ENCODE measurements at regions not wholly inside any gene's neighbourhood (a gene's known extent, or its start where the extent isn't known, plus 50 kb on each side); places are given as distances from the start of the nearest gene placed in this dataset.

DNA sequence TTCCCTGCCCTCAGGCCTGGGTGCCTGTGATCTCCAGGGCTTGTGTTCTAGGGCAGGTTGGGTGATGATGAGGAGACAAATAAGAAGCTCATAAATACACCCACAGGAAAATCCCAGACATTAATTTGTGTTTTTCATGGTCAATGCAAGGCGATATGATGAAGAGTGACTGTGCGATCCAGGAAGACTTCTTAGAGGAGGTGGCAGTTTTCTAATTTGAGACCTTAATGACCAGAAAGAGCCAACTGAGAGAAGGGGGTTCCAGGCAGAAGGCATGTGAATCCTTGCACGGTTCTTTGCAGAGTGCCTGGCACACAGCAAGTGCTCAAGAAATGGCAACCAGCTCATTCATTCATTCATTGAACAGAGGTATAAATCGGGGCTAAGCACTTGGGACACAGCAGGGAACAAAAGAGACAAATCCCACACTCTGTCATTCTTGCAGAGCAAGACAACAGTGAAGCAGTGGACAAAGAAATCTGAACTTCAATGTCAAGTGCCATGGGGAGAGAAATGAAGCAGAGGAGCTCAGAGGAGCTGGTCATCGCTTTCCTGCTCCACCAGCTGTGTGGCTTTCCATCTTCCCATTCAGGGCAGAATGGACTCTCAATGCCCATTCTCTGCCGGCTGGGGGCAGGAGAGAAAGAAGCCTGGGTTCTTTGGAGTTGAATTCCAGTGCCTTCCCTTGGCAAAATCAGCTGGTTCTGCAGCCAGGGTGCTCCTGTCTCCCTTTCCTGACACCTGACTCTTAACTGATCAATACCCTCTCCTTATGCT lies 128.3 kb downstream of the AACS start:
- CTCF ChIA-PET (ENCODE audit: partially characterized antibody) = interaction anchor here (0.8 to 1.8 kb wide), 12 partner anchors 9 to 276 kb away, joined by 3 to 17 read pairs (median 3); no protein-coding TSS in a partner anchor
- no peaks in the 10 kb centered on the region for H3K9me3 ChIP-seq (ENCODE audit: insufficient read depth in 2 of 2, low read depth in 1 of 2, low read length in 1 of 2)
- H3K23me2 ChIP-seq (ENCODE audit: low read depth, low read length) = peaks cover 19% of the 10 kb centered on the region; the same call in 1 of the 2 replicates
- H3K23ac ChIP-seq (ENCODE audit: insufficient read length) = no peak overlapping the region
- no peak overlapping the region for H3K14ac ChIP-seq (ENCODE audit: insufficient read length)
- H3K56ac ChIP-seq (replicated peaks; ENCODE audit: insufficient read length, low read depth, low read length) = no peak overlapping the region
- POLR2A ChIA-PET (ENCODE audit: partially characterized antibody) = interaction anchor here (0.6 to 1.6 kb wide), 7 partner anchors 8 to 88 kb away, joined by 3 to 10 read pairs (median 3); no protein-coding TSS in a partner anchor
- peaks cover 25 to 44% (median 33%) of the 10 kb centered on the region in 4 experiments for H3K4me1 ChIP-seq (replicated peaks in 1 of 4; ENCODE audit: control insufficient read depth in 3 of 4, insufficient read depth in 4 of 4, low read length in 3 of 4)
- peak overlapping the region; percentile 29; the same call in 1 of the 2 replicates for H3K18ac ChIP-seq (ENCODE audit: extremely low read depth, low read length)
- no peak overlapping the region; the same call in 1 of the 2 replicates for H2BK20ac ChIP-seq (ENCODE audit: low read length)
- WGBS, 2 experiments (ENCODE audit: extremely low coverage in 1 of 2, insufficient coverage in 1 of 2, insufficient read length in 1 of 2, insufficient replicate concordance in 2 of 2, low coverage in 1 of 2, low lambda C conversion rate in 2 of 2, missing lambda C conversion rate in 1 of 2) = 60% methylated on average over 6 of the region's 6 CpGs; no CpG with 5 or more reads in 1 of the 2 experiments
- no peak overlapping the region for H3K4ac ChIP-seq (replicated peaks; ENCODE audit: insufficient read length, low read depth, low read length)
- H3K27me3 ChIP-seq (replicated peaks in 1 of 4; ENCODE audit: control insufficient read depth in 3 of 4, extremely low read depth in 1 of 4, insufficient read depth in 3 of 4, low read length in 3 of 4) = no peaks in the 10 kb centered on the region; a peak in 1 of 7 replicates
- no peak overlapping the region for H4K8ac ChIP-seq (ENCODE audit: extremely low read depth, insufficient read depth, low read length)
- 0 out of 2 replicates have a peak overlapping the region, but pooled peaks have one; percentile 41 for H2AK5ac ChIP-seq (ENCODE audit: low read depth, low read length)
- peak overlapping the region in 3 of 4 experiments; percentile 17 to 44 (median 36); a peak in 4 of 8 replicates for H3K4me3 ChIP-seq (ENCODE audit: extremely low read depth in 1 of 4, insufficient read depth in 2 of 4, low read depth in 3 of 4, low read length in 4 of 4)
- no peak overlapping the region for H2AFZ ChIP-seq (ENCODE audit: low read length)
- DNase-seq (ENCODE audit: low read depth in 1 of 2, low spot score in 2 of 2) = no peak
- no peaks in the 10 kb centered on the region for H3K36me3 ChIP-seq (ENCODE audit: control insufficient read depth in 2 of 4, insufficient read depth in 4 of 4, low read length in 3 of 4)
- no peak overlapping the region for H3K9ac ChIP-seq (replicated peaks in 1 of 4; ENCODE audit: extremely low read depth in 1 of 4, low read depth in 3 of 4, low read length in 3 of 4)
- H3K27ac ChIP-seq (ENCODE audit: low read depth, low read length) = no peak overlapping the region
- peak; percentile 81 for FAIRE-seq
- peaks cover 25% of the 10 kb centered on the region for H3K79me1 ChIP-seq (ENCODE audit: low read depth, low read length)
- peaks cover 22 to 38% of the 10 kb centered on the region in 2 experiments for H4K20me1 ChIP-seq (replicated peaks in 1 of 2; ENCODE audit: control insufficient read depth in 1 of 2, insufficient read depth in 2 of 2, low read length in 2 of 2)
- no peak overlapping the region for H2BK15ac ChIP-seq (ENCODE audit: low read length)
- peaks cover 17 to 94% of the 10 kb centered on the region in 2 experiments for H3K79me2 ChIP-seq (ENCODE audit: control insufficient read depth in 1 of 2, insufficient read depth in 2 of 2, low read length in 2 of 2)
- no peak overlapping the region for H4K91ac ChIP-seq (replicated peaks; ENCODE audit: insufficient read length, low read length)
- 0 out of 2 replicates have a peak overlapping the region, but pooled peaks have one; percentile 39 for H2BK12ac ChIP-seq (ENCODE audit: low read depth, low read length)
- H2BK120ac ChIP-seq (replicated peaks; ENCODE audit: low read depth, low read length) = no peak overlapping the region
- H4K5ac ChIP-seq (ENCODE audit: insufficient read length, low read depth, low read length) = no peak overlapping the region
- H2BK5ac ChIP-seq (ENCODE audit: low read depth, low read length) = no peak overlapping the region
- H3K4me2 ChIP-seq (ENCODE audit: insufficient read depth in 1 of 2, low read depth in 2 of 2, low read length in 2 of 2) = peak overlapping the region; percentile 37 to 60; a peak in 3 of 4 replicates
- no peak for TF ChIP-seq CEBPB (IDR thresholded peaks at IDR 0.05; ENCODE audit: low read depth, low read length)
- TF ChIP-seq SAP30 (IDR thresholded peaks at IDR 0.05; ENCODE audit: insufficient read depth, insufficient replicate concordance, low read length) = peak; percentile 5
- no peak for TF ChIP-seq YY1 (IDR thresholded peaks at IDR 0.05; ENCODE audit: low read depth, low read length)
- TF ChIP-seq SUZ12 (IDR thresholded peaks at IDR 0.05; ENCODE audit: low read length) = no peak
- no peak for TF ChIP-seq ZNF274 (IDR thresholded peaks at IDR 0.05; ENCODE audit: borderline replicate concordance, extremely low read depth, low read length)
- no peak for TF ChIP-seq TAF1 (IDR thresholded peaks at IDR 0.05; ENCODE audit: low read depth, low read length)
- TF ChIP-seq POLR2A (IDR thresholded peaks at IDR 0.05; ENCODE audit: control extremely low read depth in 1 of 2, low read depth in 2 of 2, low read length in 2 of 2) = no peak
- no peak for TF ChIP-seq EGR1 (IDR thresholded peaks at IDR 0.05; ENCODE audit: borderline replicate concordance, low read depth, low read length)
- no peak for TF ChIP-seq RNF2 (IDR thresholded peaks at IDR 0.05; ENCODE audit: borderline replicate concordance, low read depth, low read length, missing control alignments, poor library complexity, severe bottlenecking)
- no peak for TF ChIP-seq KDM5A (IDR thresholded peaks at IDR 0.05; ENCODE audit: low read length)
- no peak for TF ChIP-seq JUND (IDR thresholded peaks at IDR 0.05; ENCODE audit: low read length)
- TF ChIP-seq TAF7 (optimal IDR thresholded peaks at IDR 0.05; ENCODE audit: borderline replicate concordance, low read depth, low read length) = no peak
